HG03575 (cell line): ENCODE measurements at regions not wholly inside any gene's neighbourhood (a gene's known extent, or its start where the extent isn't known, plus 50 kb on each side); places are given as distances from the start of the nearest gene placed in this dataset.

ENCODE experiments used
- ATAC-seq: cut with Tn5 transposase; IDR thresholded peaks from one replicate; pipeline ENCODE4 v1.9.1; 2021; ENCODE audit not compliant: unreplicated experiment, insufficient number of reproducible peaks, low FRiP score; ENCODE audit errors: extremely low read depth

GRCh38 chr5:114561415-114561814 lies 199.5 kb downstream of the KCNN2 start:
- no peak for ATAC-seq
